Cerebellar cortex (tissue), 1 donor: ENCODE measurements at regions not wholly inside any gene's neighbourhood (a gene's known extent, or its start where the extent isn't known, plus 50 kb on each side); places are given as distances from the start of the nearest gene placed in this dataset.

ENCODE experiments used
- DNase-seq: peaks from one replicate; pipeline ENCODE4 v3.0.0-alpha.2; 2015; ENCODE audit warnings: low spot score

DNA sequence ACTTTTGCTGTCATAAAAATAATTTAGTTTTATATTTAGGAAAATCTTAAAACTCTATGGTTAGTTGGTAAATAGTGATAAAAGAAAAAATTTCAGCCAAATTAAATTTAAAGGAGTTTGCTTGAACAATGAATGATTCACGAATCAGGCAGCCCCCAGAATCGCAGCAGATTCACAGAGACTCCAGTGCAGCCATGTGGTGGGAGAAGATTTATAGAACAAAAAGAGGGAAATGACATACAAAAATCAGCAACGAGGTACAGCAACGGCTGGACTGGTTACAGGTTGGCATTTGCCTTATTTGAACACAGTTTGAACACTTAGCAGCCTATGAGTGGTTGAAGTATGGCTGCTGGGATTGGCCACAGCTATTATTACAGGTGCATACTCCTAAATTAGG, 96.4 kb upstream of the MYCBP2 start:
- DNase-seq = no peak

DNA sequence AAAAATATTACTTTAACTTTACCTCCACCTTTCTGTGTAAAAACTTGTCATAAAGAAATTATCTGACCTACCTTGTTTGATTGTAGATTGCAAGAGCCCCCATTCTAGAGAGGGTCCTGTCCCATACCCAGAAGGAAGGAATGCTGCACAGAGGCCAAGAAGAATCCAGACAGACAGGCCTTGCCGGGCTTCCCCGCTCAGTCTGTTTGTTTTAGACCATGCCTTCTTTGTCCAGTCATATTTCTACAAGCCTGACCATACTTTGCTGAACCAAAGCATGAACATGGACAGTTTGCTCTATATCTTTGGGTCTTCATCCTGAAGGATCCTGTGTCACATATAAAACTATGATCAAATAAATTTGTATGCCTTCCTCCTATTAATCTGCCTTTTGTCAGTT, 95.8 kb upstream of the MYCBP2 start:
- DNase-seq = no peak

DNA sequence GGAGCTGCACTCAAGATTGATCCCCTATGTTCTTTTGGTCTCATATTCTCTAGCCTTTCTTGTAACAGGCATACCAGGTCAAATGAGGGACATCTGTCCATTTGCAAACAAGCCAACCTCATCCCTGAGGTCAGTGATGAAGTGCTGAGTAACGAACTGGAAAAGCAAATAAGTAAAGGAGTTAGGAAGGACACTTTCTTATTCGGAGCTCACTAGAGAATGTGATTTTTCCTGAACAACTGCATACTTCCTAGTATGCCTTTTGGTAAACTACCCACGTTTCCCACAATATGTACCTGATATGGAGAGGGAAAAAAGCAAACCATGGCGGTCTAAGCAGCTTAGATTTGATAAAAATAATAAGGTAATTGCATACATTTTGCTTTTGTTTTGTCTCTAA, 91.0 kb upstream of the MYCBP2 start:
- peak; percentile 11 for DNase-seq

DNA sequence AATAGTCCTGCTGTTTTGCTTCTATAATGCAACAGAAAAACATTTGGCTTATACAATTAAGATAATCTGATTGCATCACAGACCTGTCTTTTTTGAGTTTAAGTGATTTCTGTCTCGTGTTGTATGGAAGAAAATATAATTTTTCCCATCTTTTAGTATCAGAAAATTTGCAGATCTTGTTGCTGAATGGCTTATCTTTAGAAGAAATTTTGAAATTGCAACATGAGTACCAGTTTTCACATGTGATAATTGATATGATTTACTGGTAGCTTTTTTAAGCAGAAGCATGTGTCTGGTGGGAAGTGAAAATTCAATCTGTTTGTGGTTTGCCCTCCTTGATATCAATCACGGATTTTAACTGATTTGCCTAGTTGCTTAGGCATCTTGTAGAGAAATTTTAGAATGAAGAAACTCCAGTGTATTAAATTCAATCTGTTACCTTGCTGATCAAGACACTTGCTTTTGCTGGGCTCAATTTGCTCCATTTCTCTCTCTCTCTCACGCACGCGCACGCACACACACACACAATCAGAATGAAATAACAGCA, 89.8 kb upstream of the MYCBP2 start:
- no peak for DNase-seq

DNA sequence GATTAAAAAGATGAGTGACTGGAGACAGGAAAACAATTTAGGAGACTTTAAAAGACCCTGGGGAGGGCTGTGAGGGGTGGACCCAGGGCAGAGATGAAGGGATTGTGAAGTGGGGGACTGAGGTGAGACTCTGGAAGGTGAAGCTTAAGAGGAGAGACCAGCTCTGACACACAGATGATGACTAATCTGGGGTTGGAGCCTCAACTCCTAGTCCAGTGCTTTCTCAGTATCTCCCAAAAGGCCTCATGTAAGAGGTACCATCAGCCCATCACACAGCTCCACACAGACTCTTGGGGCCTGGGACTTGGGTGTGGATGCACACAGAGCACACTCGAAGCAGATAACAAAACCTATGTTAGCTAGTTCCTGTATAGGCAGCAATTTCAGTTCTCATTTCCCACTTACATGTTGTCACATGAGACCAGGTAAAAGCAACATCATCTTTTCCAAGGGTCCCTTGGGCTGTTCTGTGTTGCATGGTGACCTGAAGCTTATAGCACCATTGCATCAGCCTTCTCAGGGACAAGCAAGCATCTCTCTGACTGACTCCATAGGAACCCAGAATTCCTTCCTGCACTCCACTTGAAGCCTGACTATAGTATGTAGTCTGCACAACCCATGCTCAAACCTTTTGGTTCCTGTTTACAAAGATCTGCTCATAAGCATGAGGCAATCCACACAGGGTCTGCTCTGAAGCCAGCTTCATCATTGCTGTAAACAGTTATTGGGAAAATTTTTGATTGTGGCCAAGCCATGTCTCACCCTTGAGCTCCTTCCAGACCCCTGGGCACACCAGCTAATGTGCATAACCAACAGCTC, 88.6 kb upstream of the MYCBP2 start:
- no peak for DNase-seq

DNA sequence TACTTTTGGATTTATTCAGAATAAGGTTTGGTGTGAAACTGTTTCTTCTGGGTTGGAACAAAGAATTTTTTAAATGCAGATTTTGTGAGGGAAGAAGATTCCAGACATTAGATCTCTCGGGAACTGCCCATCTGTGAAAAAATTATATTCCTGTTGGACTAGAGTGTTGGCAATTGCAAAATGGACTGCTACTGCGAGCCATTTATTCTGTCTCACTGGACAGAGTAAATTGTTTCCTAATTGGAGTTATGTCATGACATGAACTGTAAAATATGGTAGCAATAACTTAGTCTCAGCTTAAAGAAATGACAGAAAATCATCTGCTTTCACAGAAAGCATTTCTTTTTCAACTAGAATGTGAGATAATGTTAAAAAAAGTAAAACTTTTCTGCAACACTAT, 86.0 kb upstream of the MYCBP2 start:
- DNase-seq = no peak

DNA sequence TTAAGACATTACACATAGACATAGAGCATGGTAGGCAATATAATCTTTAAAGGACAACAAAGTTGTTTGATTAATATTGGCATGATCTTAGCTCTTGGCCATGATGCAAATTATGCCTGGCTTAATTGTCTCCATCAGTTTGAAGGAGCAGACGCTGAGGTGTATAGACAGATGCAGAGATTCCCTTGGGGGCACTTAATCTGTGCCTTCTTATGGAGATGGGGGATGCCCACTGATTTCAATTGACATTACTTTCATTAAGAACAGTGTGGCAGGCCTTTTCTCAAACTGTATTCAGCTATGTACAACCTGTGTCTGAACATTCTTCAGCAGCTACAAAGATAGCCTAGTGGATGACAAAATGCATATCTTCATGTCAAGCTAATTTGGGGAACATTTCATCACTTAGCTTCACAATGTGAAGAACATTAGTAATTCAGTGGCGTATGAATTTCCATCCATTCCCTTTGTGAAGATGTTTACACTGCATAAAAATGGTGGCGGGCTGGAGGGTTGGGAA, 85.3 kb upstream of the MYCBP2 start:
- DNase-seq = no peak

DNA sequence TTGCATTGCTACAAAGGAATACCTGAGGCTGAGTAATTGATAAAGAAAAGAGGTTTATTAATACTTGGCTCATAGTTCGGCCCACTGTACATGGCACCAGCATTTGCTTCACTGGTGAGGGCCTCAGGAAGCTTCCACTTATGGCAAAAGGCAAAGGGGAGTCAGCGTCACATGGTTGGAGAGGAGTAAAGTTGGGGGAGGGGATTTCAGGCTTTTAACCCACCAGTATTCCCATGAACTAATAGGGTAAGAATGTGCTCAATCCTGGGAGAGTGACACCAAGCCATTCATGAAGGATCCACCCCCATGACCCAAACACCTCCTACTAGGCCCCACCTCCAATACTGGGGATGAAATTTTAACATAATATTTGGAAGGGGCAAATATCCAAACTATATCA, 82.5 kb upstream of the MYCBP2 start:
- no peak for DNase-seq

DNA sequence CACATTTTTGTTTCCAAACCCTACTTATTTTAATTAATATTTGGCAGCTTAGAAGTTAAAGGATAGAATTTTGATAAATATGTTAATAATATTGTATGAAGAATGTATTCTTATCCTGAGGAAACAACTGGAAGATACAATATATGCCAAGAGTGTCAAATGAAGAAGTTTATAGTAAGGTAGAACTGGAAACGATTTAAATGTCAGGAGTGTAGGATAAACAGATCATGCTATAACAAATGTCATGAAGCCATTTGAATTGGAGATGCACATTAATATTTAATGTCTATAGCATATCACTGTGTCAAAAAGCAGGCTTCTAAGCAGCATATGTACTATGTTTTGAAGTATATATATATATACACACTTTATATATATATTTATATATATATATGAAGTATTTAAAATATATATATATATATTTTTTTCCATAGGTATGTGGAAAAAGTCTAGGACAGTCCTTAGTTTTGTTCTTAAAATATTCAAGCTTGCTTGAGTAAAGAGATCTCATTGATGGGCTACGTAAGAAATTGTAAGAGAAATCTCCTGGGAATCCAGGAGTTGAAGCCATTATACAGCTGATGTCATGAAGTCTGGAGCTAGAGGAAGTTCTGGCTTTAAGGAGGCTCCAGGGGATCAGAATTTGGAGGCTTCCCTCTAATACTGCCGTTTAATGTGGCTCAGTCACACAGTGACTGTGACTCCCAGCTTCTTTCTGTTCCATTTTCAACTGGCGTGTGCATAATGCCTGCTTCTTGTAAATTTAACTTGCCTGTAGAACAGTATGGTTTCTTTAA, 79.9 kb upstream of the MYCBP2 start:
- no peak for DNase-seq

DNA sequence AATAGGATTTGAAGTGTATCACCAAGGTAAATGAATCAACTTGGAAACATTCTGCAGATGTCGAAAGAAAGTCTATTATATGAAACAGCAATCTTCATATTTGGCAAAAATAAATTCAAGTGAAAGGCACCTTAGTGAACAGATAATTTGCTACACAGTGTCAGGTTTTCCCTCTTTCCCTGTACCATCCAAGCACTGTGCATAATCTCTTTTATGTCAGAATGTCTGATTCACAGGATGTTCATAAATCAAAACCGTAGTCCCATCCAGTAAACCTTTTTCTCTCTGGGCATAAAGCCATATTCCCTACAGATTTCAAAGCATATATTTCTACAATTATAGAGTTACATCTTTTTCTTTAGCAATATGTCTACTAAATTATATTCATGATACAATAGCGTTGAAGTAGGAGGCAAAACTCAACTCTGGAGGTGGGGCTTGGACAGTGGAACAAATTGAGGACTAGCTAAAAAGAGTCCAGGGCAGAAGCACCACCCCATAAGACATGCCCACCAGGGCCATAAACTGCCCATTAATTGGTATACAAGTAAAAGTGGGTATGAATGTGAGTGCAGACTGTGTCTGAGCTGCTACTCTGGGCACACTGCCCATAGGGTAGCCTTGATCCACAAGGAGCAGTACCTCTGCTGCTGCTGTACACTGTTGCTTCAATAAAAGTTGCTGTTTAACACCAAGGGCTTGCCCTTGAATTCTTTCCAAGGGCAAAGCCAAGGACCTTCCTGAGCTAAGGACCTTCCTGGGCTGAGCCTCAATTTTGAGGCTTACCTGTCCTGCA, 72.1 kb upstream of the MYCBP2 start:
- no peak for DNase-seq

DNA sequence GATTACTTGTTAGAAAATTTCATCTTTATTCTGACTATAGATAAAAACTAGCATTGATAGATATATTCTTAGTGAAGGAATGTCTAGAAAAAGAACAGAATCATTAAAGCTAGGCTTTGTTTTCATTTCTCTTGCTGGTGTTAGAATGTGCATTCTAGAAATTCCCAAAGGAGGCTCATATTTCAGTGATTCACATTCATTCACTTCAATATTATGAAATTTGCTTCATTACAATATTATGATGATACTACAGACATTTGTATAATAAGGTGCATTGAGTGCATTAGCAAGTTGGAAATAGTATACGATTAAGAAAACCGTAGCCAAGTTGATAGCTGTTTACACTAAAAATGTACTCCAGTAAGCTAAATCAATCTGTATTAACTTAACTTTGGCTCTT, 70.7 kb upstream of the MYCBP2 start:
- no peak for DNase-seq

DNA sequence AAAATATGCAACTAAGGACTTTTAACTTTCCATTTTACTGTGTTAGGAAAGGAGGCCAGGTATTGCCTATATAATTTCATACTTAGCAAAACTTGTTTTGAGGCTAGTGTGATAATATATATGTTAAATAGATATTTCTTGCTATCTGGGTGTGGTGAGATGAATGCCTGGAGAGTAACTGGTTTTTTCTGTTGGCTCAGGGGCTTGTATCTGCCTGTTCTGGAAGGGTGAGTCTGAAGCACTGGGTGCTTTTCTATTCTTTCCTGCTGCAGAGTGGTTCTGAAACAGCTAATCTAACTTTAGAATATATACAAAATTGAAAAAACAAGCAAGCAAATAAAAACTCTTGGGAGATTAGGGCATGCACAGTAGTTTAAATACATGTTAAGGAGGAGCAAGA, 64.6 kb upstream of the MYCBP2 start:
- DNase-seq = no peak

DNA sequence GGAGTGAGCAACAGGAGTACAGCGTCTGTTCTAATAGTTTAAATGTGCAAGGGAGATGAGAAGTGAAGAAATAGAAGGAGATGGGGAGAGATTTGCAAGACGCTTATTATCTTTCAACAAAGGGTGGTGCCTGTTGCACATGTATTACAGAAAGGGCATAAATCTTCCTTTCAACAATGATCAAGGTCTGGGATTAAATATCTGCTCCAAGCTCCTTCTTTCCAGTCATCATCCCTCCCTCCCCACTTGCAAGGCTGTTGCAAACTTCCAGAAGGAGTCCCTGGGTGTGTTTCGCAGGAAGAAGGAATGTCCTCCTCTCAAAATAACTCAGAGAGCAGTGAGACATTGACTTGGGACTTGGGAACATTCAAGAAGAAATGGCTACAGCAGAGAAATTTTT, 63.5 kb upstream of the MYCBP2 start:
- no peak for DNase-seq

DNA sequence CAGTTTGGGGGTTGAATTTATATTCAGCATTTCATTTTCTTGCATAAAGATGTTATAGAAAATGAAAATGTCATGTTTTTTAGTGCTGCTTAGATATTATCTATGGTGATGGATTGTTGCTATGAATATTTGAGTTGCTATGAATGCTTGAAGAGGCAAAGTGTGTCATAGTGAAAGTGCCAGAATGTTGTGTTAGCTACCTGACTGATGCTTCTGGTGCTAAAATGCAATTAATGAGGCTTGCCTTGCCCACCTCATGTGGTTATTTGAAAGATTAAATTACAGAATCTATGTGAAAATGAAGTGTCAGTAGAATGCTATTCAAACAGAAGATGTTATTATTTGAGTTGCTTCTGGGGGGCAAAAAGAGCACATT, 62.7 kb upstream of the MYCBP2 start:
- no peak for DNase-seq

DNA sequence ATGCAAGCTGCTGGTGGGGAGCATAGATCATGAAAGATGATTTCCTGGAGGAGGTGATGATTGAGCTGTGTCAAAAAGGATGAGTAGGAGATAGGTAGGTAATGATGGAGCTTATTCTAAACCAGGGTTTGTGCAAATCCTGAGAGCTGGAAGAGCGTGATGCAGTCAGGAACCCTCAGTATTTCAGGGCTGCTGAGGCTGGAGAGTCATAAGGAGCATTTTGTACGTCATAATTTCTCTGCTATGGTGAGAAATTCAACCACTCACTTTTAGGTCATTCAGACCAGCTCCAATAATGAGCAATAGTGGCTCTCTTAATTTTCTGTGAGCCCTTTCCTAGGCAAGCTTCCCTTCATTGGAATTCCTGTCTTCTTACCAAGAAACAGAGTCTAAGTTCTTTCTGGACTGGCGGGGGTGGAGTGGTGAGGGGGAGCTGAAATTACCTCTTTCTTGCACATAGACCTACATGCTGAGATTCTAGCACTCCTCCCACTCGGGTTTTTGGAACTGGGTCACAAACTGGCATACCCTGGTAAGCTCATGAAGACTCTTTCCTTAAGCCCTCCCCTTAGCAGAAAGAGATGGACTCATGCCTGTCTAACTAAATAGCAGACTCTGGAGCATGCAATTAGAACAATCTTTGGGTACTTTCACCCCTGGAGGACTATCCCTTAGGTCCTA, 62.2 kb upstream of the MYCBP2 start:
- DNase-seq = no peak

DNA sequence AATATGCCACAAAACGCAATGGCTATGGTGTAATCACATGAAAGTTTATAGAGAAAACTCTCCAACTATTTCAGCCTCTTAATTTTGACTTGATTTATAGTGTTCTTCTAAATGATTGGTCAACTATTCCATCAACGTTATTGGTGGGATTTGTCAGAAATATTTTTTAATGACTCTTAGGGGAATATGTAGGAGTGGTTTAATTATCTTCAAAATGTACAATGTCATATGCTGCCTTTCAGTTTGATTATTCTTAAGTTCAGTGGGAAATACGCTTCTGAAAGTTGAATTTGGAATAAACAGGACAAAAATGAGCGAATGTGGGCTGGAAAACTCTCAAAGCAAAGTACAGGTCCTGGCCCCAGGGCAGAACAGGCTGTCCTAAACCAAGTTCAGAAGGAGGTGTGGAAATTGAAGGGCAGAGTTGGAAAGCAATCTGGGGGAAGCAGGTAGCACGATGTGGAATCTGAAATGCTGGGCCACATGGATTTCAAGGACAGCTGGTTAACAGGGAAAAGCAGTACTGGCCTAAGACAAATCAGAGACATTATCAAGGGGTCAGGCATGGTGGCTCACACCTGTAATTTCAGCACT, 60.8 kb upstream of the MYCBP2 start:
- no peak for DNase-seq

DNA sequence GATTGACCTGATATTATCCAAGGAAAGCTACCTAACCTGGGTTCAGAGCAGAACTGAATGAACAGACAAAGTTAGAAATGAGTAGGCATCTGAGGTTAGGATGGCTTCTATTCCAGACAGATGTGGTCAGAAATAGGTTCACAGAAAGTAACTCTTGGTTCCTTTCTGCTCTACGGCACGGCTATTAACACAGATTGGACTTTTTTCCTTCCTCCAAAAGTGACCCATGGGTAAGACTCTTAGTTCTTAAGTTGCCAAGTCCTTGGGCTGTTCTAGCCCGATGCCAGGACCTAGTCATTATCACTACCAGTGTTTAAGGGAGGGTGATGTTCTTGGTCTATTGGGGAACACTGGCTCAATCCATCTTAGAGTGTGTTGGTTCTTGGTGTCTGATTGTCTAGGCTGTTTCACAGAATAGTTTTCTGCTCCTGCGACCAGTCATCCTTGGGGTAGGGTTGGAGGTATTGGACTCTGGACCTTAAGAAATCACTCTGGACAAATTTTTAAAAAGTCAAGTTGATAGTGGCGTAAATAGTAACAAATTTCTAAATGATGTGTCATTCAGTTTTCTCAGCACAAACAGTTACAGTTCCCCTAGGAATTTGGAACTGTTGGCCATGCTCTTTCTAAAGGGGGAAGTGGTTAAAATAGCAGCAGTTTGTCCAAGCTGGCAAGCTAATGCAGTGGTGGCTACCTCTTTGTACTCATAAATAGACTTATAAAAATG, 60.1 kb upstream of the MYCBP2 start:
- no peak for DNase-seq

DNA sequence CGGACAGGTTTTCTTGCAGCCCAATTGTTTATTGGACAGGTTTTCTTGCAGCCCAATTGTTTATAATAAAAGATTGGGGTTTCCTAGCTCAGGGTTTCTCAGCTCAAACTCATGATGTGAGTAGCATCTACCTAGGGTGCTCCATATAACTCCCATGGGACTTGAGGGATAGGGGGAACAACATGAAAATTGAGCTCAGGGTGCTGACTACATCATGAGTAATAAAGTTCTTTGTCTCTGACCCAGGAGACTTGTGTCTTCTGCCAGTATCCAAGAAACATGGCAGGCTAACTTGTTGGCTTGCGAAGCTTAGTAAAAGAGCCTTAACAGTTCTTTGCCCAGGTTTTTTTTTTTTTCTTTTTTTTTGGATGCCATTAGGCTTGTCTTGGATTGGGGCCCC, 59.2 kb upstream of the MYCBP2 start:
- DNase-seq = no peak

DNA sequence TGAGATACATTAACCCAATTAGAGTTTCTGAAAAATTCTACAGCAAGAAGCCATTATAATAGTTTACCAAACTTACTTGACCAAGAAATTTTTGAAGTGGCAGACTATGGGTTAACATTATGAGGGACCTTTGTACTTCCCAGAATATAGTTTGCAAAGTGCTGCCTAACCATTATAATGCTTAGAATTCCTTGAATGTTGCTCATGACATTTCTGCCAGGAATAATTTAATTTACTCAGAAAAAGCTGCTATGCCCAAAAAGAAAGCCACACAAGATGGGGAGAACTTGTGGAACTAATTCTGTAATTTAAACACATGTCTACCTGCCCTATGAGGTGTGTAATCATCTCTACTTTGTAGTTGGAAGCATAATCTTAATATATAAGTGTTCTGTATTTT, 58.1 kb upstream of the MYCBP2 start:
- no peak for DNase-seq

DNA sequence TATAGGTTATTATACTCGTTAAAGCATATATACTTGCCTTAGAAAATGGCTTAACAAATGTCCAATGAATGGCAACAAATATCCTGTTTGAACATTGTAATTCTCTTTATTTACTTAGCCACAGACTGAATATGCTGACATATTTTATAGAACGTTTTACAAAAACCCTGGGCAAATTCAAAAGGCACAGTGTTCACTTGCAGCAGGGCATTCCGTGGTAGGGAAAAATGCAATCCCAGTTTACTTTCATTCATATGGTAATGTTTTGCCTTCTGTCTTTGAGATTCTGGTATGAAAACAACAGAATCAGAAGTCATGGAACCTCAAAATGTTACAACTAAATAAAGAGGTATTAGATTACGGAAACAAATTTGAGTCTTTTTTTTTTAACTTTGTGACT, 56.2 kb upstream of the MYCBP2 start:
- DNase-seq = no peak

DNA sequence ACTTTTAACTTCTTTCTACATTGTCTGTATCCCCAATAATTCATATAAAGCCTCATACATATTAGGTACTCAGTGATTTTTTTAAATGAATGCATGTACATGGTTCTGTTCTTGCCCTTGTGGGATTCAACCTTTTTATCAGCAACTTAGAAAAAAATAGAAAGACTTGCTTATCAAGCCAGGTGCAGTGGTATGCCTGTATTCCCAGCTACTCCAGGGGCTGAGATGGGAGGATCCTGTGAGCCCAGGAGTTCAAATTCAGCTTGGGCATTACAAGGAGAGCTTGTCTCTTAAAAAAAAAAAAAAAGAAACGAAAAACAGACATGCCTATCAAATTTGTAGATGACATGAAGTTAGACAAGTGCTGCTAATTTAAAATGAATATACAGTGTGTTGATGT, 54.2 kb upstream of the MYCBP2 start:
- DNase-seq = no peak
